ENCODE measurements at regions not wholly inside any gene's neighbourhood (a gene's known extent, or its start where the extent isn't known, plus 50 kb on each side); places are given as distances from the start of the nearest gene placed in this dataset.
"Not testable (repeated sequence)": the region's sequence is repeated elsewhere in the genome, so short reads cannot be mapped to it uniquely, and the experiment has no call there.

- DNase-seq: no peak
These were observed 229.5 kb downstream of the GATA3 start for GRCh38 chr10:8283986-8284385.

- not testable (repeated sequence) for DNase-seq
These were observed 231.5 kb downstream of the GATA3 start for GRCh38 chr10:8285970-8286369.

- no peak for DNase-seq
These were observed 234.1 kb downstream of the GATA3 start for GRCh38 chr10:8288600-8288999.

- DNase-seq: no peak
These were observed 234.9 kb downstream of the GATA3 start for GRCh38 chr10:8289186-8289924.

GRCh38 chr10:8294779-8295178, 240.3 kb downstream of the GATA3 start:
- no peak for DNase-seq

- DNase-seq: no peak
These were observed 240.8 kb downstream of the GATA3 start for GRCh38 chr10:8295311-8295710.

- no peak for DNase-seq
These were observed 241.7 kb downstream of the GATA3 start for GRCh38 chr10:8296090-8296733.

GRCh38 chr10:8296734-8297101, 242.2 kb downstream of the GATA3 start:
- DNase-seq: no peak

- no peak for DNase-seq
These were observed 242.6 kb downstream of the GATA3 start for GRCh38 chr10:8297107-8297506.

GRCh38 chr10:8297959-8298358, 243.5 kb downstream of the GATA3 start:
- no peak for DNase-seq

GRCh38 chr10:8298896-8299570, 244.5 kb downstream of the GATA3 start:
- no peak for DNase-seq

GRCh38 chr10:8300925-8301324, 246.4 kb downstream of the GATA3 start:
- DNase-seq: no peak

GRCh38 chr10:8301333-8301732, 246.8 kb downstream of the GATA3 start:
- DNase-seq: no peak

- no peak for DNase-seq
These were observed 247.3 kb downstream of the GATA3 start for GRCh38 chr10:8301831-8302230.

- DNase-seq: no peak
These were observed 248.1 kb downstream of the GATA3 start for GRCh38 chr10:8302565-8302964.

GRCh38 chr10:8304861-8305260, 250.4 kb downstream of the GATA3 start:
- DNase-seq: no peak

- DNase-seq: no peak
These were observed 251.6 kb downstream of the GATA3 start for GRCh38 chr10:8305876-8306652.

- no peak for DNase-seq
These were observed 252.3 kb downstream of the GATA3 start for GRCh38 chr10:8306685-8307364.

GRCh38 chr10:8310930-8311329, 256.4 kb downstream of the GATA3 start:
- DNase-seq: no peak

- no peak for DNase-seq
These were observed 257.1 kb downstream of the GATA3 start for GRCh38 chr10:8311526-8312070.

- no peak for DNase-seq
These were observed 257.6 kb downstream of the GATA3 start for GRCh38 chr10:8312079-8312478.

- DNase-seq: no peak
These were observed 258.3 kb downstream of the GATA3 start for GRCh38 chr10:8312781-8313180.

GRCh38 chr10:8314486-8314885, 260.0 kb downstream of the GATA3 start:
- DNase-seq: no peak
